ENCODE measurements at regions not wholly inside any gene's neighbourhood (a gene's known extent, or its start where the extent isn't known, plus 50 kb on each side); places are given as distances from the start of the nearest gene placed in this dataset.

GRCh38 chr7:136309407-136309806, 332.2 kb upstream of the MTPN start:
- no peaks in the 10 kb centered on the region for H3K36me3 ChIP-seq (ENCODE audit: insufficient read depth, low read length)
- no peak overlapping the region for H3K4me2 ChIP-seq (ENCODE audit: low read length)
- H3K4me1 ChIP-seq (ENCODE audit: control insufficient read depth, insufficient read depth, low read length) = no peaks in the 10 kb centered on the region
- no peaks in the 10 kb centered on the region for H3K27me3 ChIP-seq (ENCODE audit: control insufficient read depth, insufficient read depth, low read length)
- no peaks in the 10 kb centered on the region for H3K9me3 ChIP-seq (replicated peaks; ENCODE audit: low read length)
- no peak overlapping the region for H3K9ac ChIP-seq (ENCODE audit: low read depth, low read length)
- no peak overlapping the region for H3K4me3 ChIP-seq (ENCODE audit: low read length)

- no peak overlapping the region for H3K4me2 ChIP-seq (ENCODE audit: low read length)
- no peaks in the 10 kb centered on the region for H3K4me1 ChIP-seq (ENCODE audit: control insufficient read depth, insufficient read depth, low read length)
- no peaks in the 10 kb centered on the region for H3K9me3 ChIP-seq (replicated peaks; ENCODE audit: low read length)
- no peaks in the 10 kb centered on the region for H3K27me3 ChIP-seq (ENCODE audit: control insufficient read depth, insufficient read depth, low read length)
- H3K4me3 ChIP-seq (ENCODE audit: low read length) = no peak overlapping the region
- no peak overlapping the region for H3K9ac ChIP-seq (ENCODE audit: low read depth, low read length)
- no peaks in the 10 kb centered on the region for H3K36me3 ChIP-seq (ENCODE audit: insufficient read depth, low read length)
Measured at GRCh38 chr7:136308230-136308629, 331.1 kb upstream of the MTPN start.

- Histone ChIP-seq H3K4me2 (ENCODE audit: low read length) (no peak overlapping the region), H3K36me3 (ENCODE audit: insufficient read depth, low read length) (no peaks in the 10 kb centered on the region), H3K9me3 (replicated peaks; ENCODE audit: low read length) (no peaks in the 10 kb centered on the region), H3K4me1 (ENCODE audit: control insufficient read depth, insufficient read depth, low read length) (no peaks in the 10 kb centered on the region), H3K4me3 (ENCODE audit: low read length) (no peak overlapping the region), H3K9ac (ENCODE audit: low read depth, low read length) (no peak overlapping the region), H3K27me3 (ENCODE audit: control insufficient read depth, insufficient read depth, low read length) (no peaks in the 10 kb centered on the region)
Measured at GRCh38 chr7:136303162-136303561, 326.0 kb upstream of the MTPN start.

- Histone ChIP-seq H3K27me3 (ENCODE audit: control insufficient read depth, insufficient read depth, low read length) (no peaks in the 10 kb centered on the region), H3K36me3 (ENCODE audit: insufficient read depth, low read length) (no peaks in the 10 kb centered on the region)
Measured at GRCh38 chr7:136302049-136302448, 324.9 kb upstream of the MTPN start.

GRCh38 chr7:136294977-136295376, 317.8 kb upstream of the MTPN start:
- no peaks in the 10 kb centered on the region for H3K36me3 ChIP-seq (ENCODE audit: insufficient read depth, low read length)
- no peaks in the 10 kb centered on the region for H3K27me3 ChIP-seq (ENCODE audit: control insufficient read depth, insufficient read depth, low read length)
- no peak overlapping the region for H3K4me2 ChIP-seq (ENCODE audit: low read length)
- no peaks in the 10 kb centered on the region for H3K4me1 ChIP-seq (ENCODE audit: control insufficient read depth, insufficient read depth, low read length)
- H3K9me3 ChIP-seq (replicated peaks; ENCODE audit: low read length) = peaks cover 2% of the 10 kb centered on the region
- no peak overlapping the region for H3K9ac ChIP-seq (ENCODE audit: low read depth, low read length)
- no peak overlapping the region for H3K4me3 ChIP-seq (ENCODE audit: low read length)

More at GRCh38 chr7:136302049-136302448, 324.9 kb upstream of the MTPN start:
- Histone ChIP-seq H3K4me1 (ENCODE audit: control insufficient read depth, insufficient read depth, low read length) (no peaks in the 10 kb centered on the region), H3K9ac (ENCODE audit: low read depth, low read length) (no peak overlapping the region), H3K4me3 (ENCODE audit: low read length) (no peak overlapping the region), H3K9me3 (replicated peaks; ENCODE audit: low read length) (no peaks in the 10 kb centered on the region), H3K4me2 (ENCODE audit: low read length) (no peak overlapping the region)

- H3K9me3 ChIP-seq (replicated peaks; ENCODE audit: low read length) = peaks cover 3% of the 10 kb centered on the region
- no peak overlapping the region for H3K4me3 ChIP-seq (ENCODE audit: low read length)
- H3K9ac ChIP-seq (ENCODE audit: low read depth, low read length) = no peak overlapping the region
- H3K4me2 ChIP-seq (ENCODE audit: low read length) = no peak overlapping the region
- H3K4me1 ChIP-seq (ENCODE audit: control insufficient read depth, insufficient read depth, low read length) = no peaks in the 10 kb centered on the region
- no peaks in the 10 kb centered on the region for H3K27me3 ChIP-seq (ENCODE audit: control insufficient read depth, insufficient read depth, low read length)
- no peaks in the 10 kb centered on the region for H3K36me3 ChIP-seq (ENCODE audit: insufficient read depth, low read length)
Measured at GRCh38 chr7:136293841-136294391, 316.8 kb upstream of the MTPN start.

GRCh38 chr7:136293272-136293671, 316.1 kb upstream of the MTPN start:
- H3K9ac ChIP-seq (ENCODE audit: low read depth, low read length) = no peak overlapping the region
- H3K36me3 ChIP-seq (ENCODE audit: insufficient read depth, low read length) = no peaks in the 10 kb centered on the region
- no peak overlapping the region for H3K4me3 ChIP-seq (ENCODE audit: low read length)

GRCh38 chr7:136292365-136292764, 315.2 kb upstream of the MTPN start:
- Histone ChIP-seq H3K4me1 (ENCODE audit: control insufficient read depth, insufficient read depth, low read length) (no peaks in the 10 kb centered on the region), H3K36me3 (ENCODE audit: insufficient read depth, low read length) (no peaks in the 10 kb centered on the region), H3K9me3 (replicated peaks; ENCODE audit: low read length) (peaks cover 3% of the 10 kb centered on the region), H3K27me3 (ENCODE audit: control insufficient read depth, insufficient read depth, low read length) (no peaks in the 10 kb centered on the region), H3K9ac (ENCODE audit: low read depth, low read length) (no peak overlapping the region), H3K4me3 (ENCODE audit: low read length) (no peak overlapping the region), H3K4me2 (ENCODE audit: low read length) (no peak overlapping the region)

More at GRCh38 chr7:136293272-136293671, 316.1 kb upstream of the MTPN start:
- H3K4me2 ChIP-seq (ENCODE audit: low read length) = no peak overlapping the region
- H3K9me3 ChIP-seq (replicated peaks; ENCODE audit: low read length) = peaks cover 3% of the 10 kb centered on the region
- no peaks in the 10 kb centered on the region for H3K27me3 ChIP-seq (ENCODE audit: control insufficient read depth, insufficient read depth, low read length)
- no peaks in the 10 kb centered on the region for H3K4me1 ChIP-seq (ENCODE audit: control insufficient read depth, insufficient read depth, low read length)

GRCh38 chr7:136290351-136290750, 313.2 kb upstream of the MTPN start:
- no peak overlapping the region for H3K4me3 ChIP-seq (ENCODE audit: low read length)
- H3K27me3 ChIP-seq (ENCODE audit: control insufficient read depth, insufficient read depth, low read length) = no peaks in the 10 kb centered on the region
- H3K4me2 ChIP-seq (ENCODE audit: low read length) = no peak overlapping the region
- H3K4me1 ChIP-seq (ENCODE audit: control insufficient read depth, insufficient read depth, low read length) = no peaks in the 10 kb centered on the region
- H3K9ac ChIP-seq (ENCODE audit: low read depth, low read length) = no peak overlapping the region
- H3K9me3 ChIP-seq (replicated peaks; ENCODE audit: low read length) = peaks cover 3% of the 10 kb centered on the region
- H3K36me3 ChIP-seq (ENCODE audit: insufficient read depth, low read length) = no peaks in the 10 kb centered on the region

- H3K4me3 ChIP-seq (ENCODE audit: low read length) = no peak overlapping the region
- H3K9me3 ChIP-seq (replicated peaks; ENCODE audit: low read length) = no peaks in the 10 kb centered on the region
- H3K4me2 ChIP-seq (ENCODE audit: low read length) = no peak overlapping the region
- H3K27me3 ChIP-seq (ENCODE audit: control insufficient read depth, insufficient read depth, low read length) = no peaks in the 10 kb centered on the region
- H3K4me1 ChIP-seq (ENCODE audit: control insufficient read depth, insufficient read depth, low read length) = no peaks in the 10 kb centered on the region
- H3K36me3 ChIP-seq (ENCODE audit: insufficient read depth, low read length) = no peaks in the 10 kb centered on the region
- H3K9ac ChIP-seq (ENCODE audit: low read depth, low read length) = no peak overlapping the region
Measured at GRCh38 chr7:136278057-136278456, 300.9 kb upstream of the MTPN start.

- no peak overlapping the region for H3K4me2 ChIP-seq (ENCODE audit: low read length)
- H3K9me3 ChIP-seq (replicated peaks; ENCODE audit: low read length) = no peaks in the 10 kb centered on the region
- no peaks in the 10 kb centered on the region for H3K27me3 ChIP-seq (ENCODE audit: control insufficient read depth, insufficient read depth, low read length)
- no peak overlapping the region for H3K4me3 ChIP-seq (ENCODE audit: low read length)
- no peak overlapping the region for H3K9ac ChIP-seq (ENCODE audit: low read depth, low read length)
- no peaks in the 10 kb centered on the region for H3K4me1 ChIP-seq (ENCODE audit: control insufficient read depth, insufficient read depth, low read length)
- no peaks in the 10 kb centered on the region for H3K36me3 ChIP-seq (ENCODE audit: insufficient read depth, low read length)
Measured at GRCh38 chr7:136275794-136276193, 298.6 kb upstream of the MTPN start.

GRCh38 chr7:136274636-136275345, 297.6 kb upstream of the MTPN start:
- Histone ChIP-seq H3K4me2 (ENCODE audit: low read length) (no peak overlapping the region), H3K9me3 (replicated peaks; ENCODE audit: low read length) (no peaks in the 10 kb centered on the region), H3K4me3 (ENCODE audit: low read length) (no peak overlapping the region), H3K4me1 (ENCODE audit: control insufficient read depth, insufficient read depth, low read length) (no peaks in the 10 kb centered on the region), H3K27me3 (ENCODE audit: control insufficient read depth, insufficient read depth, low read length) (no peaks in the 10 kb centered on the region), H3K9ac (ENCODE audit: low read depth, low read length) (no peak overlapping the region), H3K36me3 (ENCODE audit: insufficient read depth, low read length) (no peaks in the 10 kb centered on the region)

Data from skeletal muscle satellite cell (primary cell).